Activated naive CD4-positive, alpha-beta T cell treated with anti-CD3 and anti-CD28 coated beads for 36 hours (primary cell): ENCODE measurements at regions not wholly inside any gene's neighbourhood (a gene's known extent, or its start where the extent isn't known, plus 50 kb on each side); places are given as distances from the start of the nearest gene placed in this dataset.

Experiments
- CTCF ChIA-PET: fragments of 350-600 bp; sonication (Branson Sonifier 250); formaldehyde crosslinking; loops from one replicate; lab custom pipeline; 2021; ENCODE audit warnings: antibody characterized with exemption; lab: Charles Lee
- DNase-seq: peaks from one replicate; pipeline ENCODE4 v3.0.0-alpha.2; 2020
- H3K27ac Mint-ChIP-seq: one replicate; pipeline ENCODE4 v1.8.0; 2021; ENCODE audit warnings: mild to moderate bottlenecking, mixed read lengths
- H3K27me3 Mint-ChIP-seq: one replicate; pipeline ENCODE4 v1.8.0; 2021; ENCODE audit warnings: low read depth, mixed read lengths
- H3K36me3 Mint-ChIP-seq: one replicate; pipeline ENCODE4 v1.8.0; 2021; ENCODE audit warnings: low read depth, mixed read lengths
- H3K4me1 Mint-ChIP-seq: one replicate; pipeline ENCODE4 v1.8.0; 2021; ENCODE audit warnings: low read depth, mixed read lengths
- H3K4me3 Mint-ChIP-seq: one replicate; pipeline ENCODE4 v1.8.0; 2021; ENCODE audit warnings: mild to moderate bottlenecking, moderate library complexity, mixed read lengths
- H3K9me3 Mint-ChIP-seq: one replicate; pipeline ENCODE4 v1.8.0; 2021; ENCODE audit warnings: mixed read lengths
- intact Hi-C: fragments of 100-400 bp; cut with micrococcal nuclease; formaldehyde crosslinking; loops from one replicate; pipeline ENCODE4 v1.15.1; 2023

DNA sequence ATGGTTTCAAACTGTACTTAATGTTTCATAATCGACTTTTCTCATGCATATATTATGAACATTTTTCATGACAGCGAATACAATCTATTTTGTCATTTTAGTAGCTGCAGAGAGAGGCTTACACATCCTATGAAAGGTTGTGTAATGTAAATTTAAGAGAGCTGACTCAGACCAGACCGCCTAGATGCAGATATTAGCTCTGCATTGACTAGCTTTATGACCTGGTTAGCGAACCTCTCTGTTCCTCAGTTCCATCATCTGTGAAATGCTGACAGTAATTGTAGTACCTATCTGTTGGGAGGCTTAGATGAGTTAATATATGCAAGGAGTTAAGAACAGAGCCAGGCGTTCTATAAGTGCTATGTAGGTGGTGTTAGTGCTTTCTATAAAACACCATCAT lies 116.2 kb upstream of the RASGRP1 start:
- Mint-ChIP-seq H3K4me1 (peaks cover 44% of the 10 kb centered on the region), H3K9me3 (no peaks in the 10 kb centered on the region), H3K4me3 (no peak overlapping the region), H3K27me3 (no peaks in the 10 kb centered on the region), H3K27ac (no peak overlapping the region), H3K36me3 (no peaks in the 10 kb centered on the region)
- intact Hi-C loops = no loop called here
- DNase-seq = no peak
- CTCF ChIA-PET = interaction anchor here (0.7 to 1.1 kb wide), 6 partner anchors 10 to 241 kb away, joined by 3 to 6 read pairs (median 4); no protein-coding TSS in a partner anchor

DNA sequence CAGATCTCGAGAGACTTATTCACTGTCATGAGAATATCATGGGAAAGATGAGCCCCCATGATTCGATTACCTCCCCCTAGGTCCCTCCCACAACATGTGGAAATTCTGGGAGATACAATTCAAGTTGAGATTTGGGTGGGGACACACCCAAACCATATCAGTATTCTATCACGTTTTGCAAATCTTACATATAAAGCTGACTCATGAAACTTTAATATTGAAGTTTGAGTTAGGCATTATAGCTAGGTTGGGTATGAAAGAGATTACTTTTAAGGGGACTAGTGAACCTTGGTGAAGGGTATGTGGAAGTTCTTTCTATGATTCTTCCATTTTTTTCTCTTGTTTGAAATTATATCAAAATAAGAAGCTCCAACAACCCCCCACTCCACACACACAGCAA lies 117.7 kb upstream of the RASGRP1 start:
- no peaks in the 10 kb centered on the region for H3K27me3 Mint-ChIP-seq
- CTCF ChIA-PET = interaction anchor here (0.6 to 18.3 kb wide), 29 partner anchors 9 to 241 kb away, joined by 3 to 352 read pairs (median 6); partner anchors contain the start of genes FAM98B and RASGRP1
- H3K4me1 Mint-ChIP-seq = peaks cover 59% of the 10 kb centered on the region
- intact Hi-C loops = no loop called here
- no peak overlapping the region for H3K27ac Mint-ChIP-seq
- no peak overlapping the region for H3K4me3 Mint-ChIP-seq
- H3K9me3 Mint-ChIP-seq = no peaks in the 10 kb centered on the region
- DNase-seq = no peak
- H3K36me3 Mint-ChIP-seq = no peaks in the 10 kb centered on the region

DNA sequence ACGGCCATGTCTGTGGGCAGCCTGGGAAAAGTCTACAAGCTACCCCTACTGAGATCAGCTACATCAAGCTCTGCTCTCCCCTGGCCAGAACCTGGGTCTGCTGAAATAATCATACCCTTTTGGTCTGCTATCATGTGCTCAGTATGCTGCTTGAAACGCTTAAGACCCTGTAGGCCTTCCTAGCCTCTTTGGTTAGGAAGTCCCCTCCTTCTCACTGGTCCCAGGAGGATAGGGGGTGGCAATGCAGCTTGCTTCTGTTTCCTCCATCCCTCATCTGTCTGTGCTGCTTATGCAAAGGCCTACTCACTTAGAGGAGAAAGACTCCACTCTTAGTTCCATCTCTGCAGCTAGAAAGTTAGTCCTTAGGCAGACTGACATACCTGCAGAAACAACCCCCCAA lies 118.2 kb upstream of the RASGRP1 start:
- CTCF ChIA-PET = interaction anchor here (0.6 to 18.3 kb wide), 36 partner anchors 9 to 242 kb away, joined by 3 to 352 read pairs (median 6); partner anchors contain the start of genes FAM98B and RASGRP1
- no peaks in the 10 kb centered on the region for H3K9me3 Mint-ChIP-seq
- peaks cover 60% of the 10 kb centered on the region for H3K4me1 Mint-ChIP-seq
- H3K27me3 Mint-ChIP-seq = no peaks in the 10 kb centered on the region
- intact Hi-C loops = loop anchor here (1.0 kb wide), 5 partner anchors 12 to 243 kb away; partner anchors contain the start of gene RASGRP1
- no peak overlapping the region for H3K4me3 Mint-ChIP-seq
- H3K36me3 Mint-ChIP-seq = no peaks in the 10 kb centered on the region
- no peak for DNase-seq
- H3K27ac Mint-ChIP-seq = peak overlapping the region; percentile 37

DNA sequence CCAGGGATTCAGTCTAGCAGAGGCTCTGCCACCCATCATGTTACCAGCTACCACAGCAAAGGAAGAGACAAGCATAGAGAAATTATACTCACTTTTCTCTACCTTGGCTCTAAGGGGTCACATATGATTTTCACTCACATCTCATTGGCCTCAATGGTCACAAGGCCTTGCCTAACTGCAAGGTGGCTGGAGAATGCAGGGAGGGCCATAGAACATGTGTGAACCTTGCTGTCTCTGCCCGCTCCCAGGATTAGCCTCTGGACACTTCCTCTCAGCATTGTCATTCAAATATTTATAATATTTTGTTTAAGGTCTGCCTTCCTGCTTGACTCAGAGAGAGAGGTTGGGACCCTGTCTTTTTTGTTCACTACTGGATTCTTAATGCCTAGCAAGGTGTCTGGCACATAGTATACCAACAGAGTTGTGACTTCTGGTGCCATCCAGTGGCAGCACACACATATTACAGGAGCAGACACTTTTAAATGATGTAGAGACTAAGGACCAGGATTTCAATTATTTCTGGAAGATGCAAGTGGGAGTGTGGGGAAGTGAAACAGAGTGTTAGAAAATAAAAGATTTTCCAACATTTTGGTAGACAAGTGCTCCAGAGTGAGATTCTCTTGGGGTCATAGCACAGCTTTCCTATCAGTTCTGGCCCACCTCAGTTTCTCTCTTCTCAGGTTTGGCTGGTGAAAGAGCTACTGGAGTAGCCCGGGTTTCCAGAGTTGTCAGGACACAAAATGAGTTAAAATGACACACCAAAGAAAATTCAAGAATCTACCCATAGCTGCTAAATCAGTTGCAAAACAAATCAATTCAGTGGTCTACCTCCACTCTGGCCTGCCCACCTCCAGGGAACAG lies 119.0 kb upstream of the RASGRP1 start:
- H3K4me1 Mint-ChIP-seq = peaks cover 66% of the 10 kb centered on the region
- peak overlapping the region; percentile 38 for H3K27ac Mint-ChIP-seq
- intact Hi-C loops = loop anchor here (1.0 kb wide), 5 partner anchors 12 to 243 kb away; partner anchors contain the start of gene RASGRP1
- no peaks in the 10 kb centered on the region for H3K9me3 Mint-ChIP-seq
- peak; percentile 89 for DNase-seq
- no peaks in the 10 kb centered on the region for H3K27me3 Mint-ChIP-seq
- CTCF ChIA-PET = interaction anchor here (0.6 to 18.3 kb wide), 61 partner anchors 8 to 991 kb away, joined by 3 to 352 read pairs (median 5); partner anchors contain the start of genes FAM98B and RASGRP1
- no peaks in the 10 kb centered on the region for H3K36me3 Mint-ChIP-seq
- H3K4me3 Mint-ChIP-seq = no peak overlapping the region

DNA sequence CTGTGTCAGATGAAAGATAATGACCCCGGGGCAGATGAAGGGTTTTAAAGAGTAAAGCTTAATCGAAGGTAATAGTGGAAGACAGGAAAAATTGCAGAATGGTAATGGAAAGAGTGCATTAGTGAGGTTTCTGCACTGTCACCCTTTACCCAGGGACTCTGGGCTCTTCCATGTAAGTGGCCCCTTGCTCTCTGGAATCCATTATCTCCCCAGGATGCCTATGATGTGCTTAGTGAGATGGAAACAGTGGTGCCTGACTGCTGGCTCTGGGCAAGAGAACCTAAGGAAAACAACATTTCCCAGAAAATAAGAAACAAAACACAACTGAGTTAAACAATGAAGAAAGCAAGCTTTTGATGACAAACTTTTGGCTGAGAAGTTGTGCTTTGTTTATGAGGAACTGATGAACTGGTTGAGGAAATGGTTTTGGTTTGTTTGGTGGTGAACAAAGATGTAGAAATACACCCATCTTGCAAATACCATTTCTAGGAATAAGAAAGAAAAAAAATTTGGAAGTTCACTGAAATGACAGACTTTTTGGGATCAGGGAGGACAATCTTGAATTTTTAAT lies 119.9 kb upstream of the RASGRP1 start:
- no peaks in the 10 kb centered on the region for H3K36me3 Mint-ChIP-seq
- H3K27me3 Mint-ChIP-seq = no peaks in the 10 kb centered on the region
- DNase-seq = no peak
- no peaks in the 10 kb centered on the region for H3K9me3 Mint-ChIP-seq
- peak overlapping the region; percentile 83 for H3K27ac Mint-ChIP-seq
- CTCF ChIA-PET = interaction anchor here (0.6 to 18.3 kb wide), 40 partner anchors 11 to 424 kb away, joined by 3 to 352 read pairs (median 5); partner anchors contain the start of genes FAM98B and RASGRP1
- peaks cover 75% of the 10 kb centered on the region for H3K4me1 Mint-ChIP-seq
- intact Hi-C loops = loop anchor here (5.0 kb wide), 2 partner anchors 52 to 687 kb away; no protein-coding TSS in a partner anchor
- no peak overlapping the region for H3K4me3 Mint-ChIP-seq

DNA sequence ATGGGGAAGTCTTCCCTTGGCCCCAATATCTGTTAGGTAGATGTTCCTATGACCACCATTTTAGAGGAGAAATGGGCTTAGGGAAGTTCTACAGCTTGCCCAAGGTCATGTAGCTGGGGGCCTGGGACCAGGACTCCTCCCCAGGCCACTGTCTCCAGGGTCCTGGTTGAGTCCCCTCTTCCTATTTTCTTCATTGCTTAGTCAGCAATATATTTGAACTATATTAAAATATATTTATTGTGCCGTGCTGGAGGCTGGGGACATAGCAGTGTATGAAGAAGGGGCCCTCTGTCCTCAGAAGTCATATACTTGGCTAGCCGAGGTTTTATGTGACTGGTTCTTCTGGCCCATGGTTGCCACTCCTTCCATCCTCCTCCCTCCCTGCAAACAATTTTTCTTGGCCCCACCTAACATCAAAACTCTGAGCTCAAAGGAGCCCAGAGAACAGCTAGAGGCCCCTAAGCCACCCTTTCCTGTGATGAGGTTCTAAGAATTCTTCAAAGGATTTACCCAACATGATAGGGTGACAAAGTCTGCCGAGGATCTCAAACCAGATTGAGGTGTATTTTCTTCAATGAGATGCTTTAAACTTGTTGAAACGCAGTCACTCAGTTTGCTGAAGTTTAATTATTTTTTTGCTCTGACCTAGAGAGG lies 121.2 kb upstream of the RASGRP1 start:
- Mint-ChIP-seq H3K9me3 (no peaks in the 10 kb centered on the region), H3K27ac (peak overlapping the region; percentile 81), H3K36me3 (no peaks in the 10 kb centered on the region), H3K27me3 (no peaks in the 10 kb centered on the region), H3K4me3 (peak overlapping the region; percentile 19), H3K4me1 (peaks cover 87% of the 10 kb centered on the region)
- intact Hi-C loops = loop anchor here (5.0 kb wide), 2 partner anchors 54 to 689 kb away; no protein-coding TSS in a partner anchor
- peak; percentile 47 for DNase-seq
- CTCF ChIA-PET = interaction anchor here (1.0 to 18.3 kb wide), 17 partner anchors 10 to 258 kb away, joined by 3 to 352 read pairs (median 8); partner anchors contain the start of genes FAM98B and RASGRP1

DNA sequence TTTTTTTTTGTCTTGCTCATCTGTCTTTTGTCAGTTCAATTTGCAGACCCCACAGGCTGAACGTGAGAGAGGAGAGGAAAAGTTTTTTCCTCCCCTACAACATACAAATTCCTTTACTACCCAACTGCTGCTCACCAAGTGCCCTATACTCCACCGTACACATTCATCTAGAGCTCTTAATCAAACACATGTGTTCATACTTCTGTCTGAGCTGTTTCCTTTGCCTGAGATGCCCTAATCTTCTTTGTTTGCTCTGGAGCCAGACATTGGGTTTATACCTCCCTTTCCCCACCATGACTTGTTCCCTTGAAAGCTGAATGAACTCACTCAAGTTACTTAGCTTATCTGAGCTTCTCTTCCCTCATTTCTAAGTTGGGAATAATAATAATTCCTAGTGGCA lies 122.7 kb upstream of the RASGRP1 start:
- Mint-ChIP-seq H3K27ac (peak overlapping the region; percentile 3), H3K4me3 (no peak overlapping the region), H3K36me3 (no peaks in the 10 kb centered on the region), H3K27me3 (no peaks in the 10 kb centered on the region), H3K9me3 (no peaks in the 10 kb centered on the region), H3K4me1 (peaks cover 89% of the 10 kb centered on the region)
- no peak for DNase-seq
- intact Hi-C loops = loop anchor here (5.0 kb wide), 2 partner anchors 55 to 690 kb away; no protein-coding TSS in a partner anchor
- CTCF ChIA-PET = interaction anchor here (0.6 to 18.3 kb wide), 23 partner anchors 8 to 627 kb away, joined by 3 to 352 read pairs (median 8); partner anchors contain the start of genes FAM98B and RASGRP1

DNA sequence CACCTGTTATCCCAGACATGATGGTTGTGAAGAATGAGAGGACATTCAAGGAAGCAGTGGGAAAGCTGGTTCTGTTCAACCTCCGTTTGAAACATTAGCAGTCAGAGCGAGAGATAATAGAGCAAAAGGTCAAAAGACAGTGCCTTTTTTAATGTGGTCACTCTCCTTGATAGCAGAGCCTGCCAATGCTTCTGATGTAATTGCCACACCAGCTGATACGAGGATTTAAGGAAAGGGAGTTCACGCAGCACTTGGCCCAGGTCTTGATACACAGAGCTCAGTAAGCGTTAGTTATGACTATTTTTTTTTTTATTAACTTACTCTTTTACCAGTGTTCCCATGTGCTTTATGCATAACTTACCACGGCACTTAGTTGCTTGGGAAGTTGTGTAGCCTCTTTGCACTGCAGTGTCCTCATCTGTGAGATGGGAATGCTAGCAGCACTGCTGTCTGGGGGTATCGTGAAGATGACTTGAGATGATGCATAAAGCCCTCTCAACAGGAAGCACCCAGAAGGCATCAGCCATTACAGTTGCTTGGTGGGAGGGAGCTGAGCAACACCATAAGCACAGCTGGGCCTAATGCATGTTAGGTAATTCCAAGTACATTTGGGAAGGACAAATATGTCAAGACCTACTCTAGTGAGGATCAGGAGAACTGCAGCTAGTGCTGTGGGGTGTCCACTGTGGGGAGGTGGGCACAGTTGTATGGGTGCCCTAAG lies 123.3 kb upstream of the RASGRP1 start:
- DNase-seq = peak; percentile 33
- Mint-ChIP-seq H3K27ac (peak overlapping the region; percentile 60), H3K4me3 (no peak overlapping the region), H3K36me3 (no peaks in the 10 kb centered on the region), H3K27me3 (no peaks in the 10 kb centered on the region), H3K4me1 (peaks cover 88% of the 10 kb centered on the region), H3K9me3 (no peaks in the 10 kb centered on the region)
- CTCF ChIA-PET = interaction anchor here (0.6 to 18.3 kb wide), 28 partner anchors 8 to 628 kb away, joined by 3 to 352 read pairs (median 6); partner anchors contain the start of genes FAM98B and RASGRP1
- intact Hi-C loops = loop anchor here (2.0 to 5.0 kb wide), 3 partner anchors 56 to 691 kb away; no protein-coding TSS in a partner anchor

DNA sequence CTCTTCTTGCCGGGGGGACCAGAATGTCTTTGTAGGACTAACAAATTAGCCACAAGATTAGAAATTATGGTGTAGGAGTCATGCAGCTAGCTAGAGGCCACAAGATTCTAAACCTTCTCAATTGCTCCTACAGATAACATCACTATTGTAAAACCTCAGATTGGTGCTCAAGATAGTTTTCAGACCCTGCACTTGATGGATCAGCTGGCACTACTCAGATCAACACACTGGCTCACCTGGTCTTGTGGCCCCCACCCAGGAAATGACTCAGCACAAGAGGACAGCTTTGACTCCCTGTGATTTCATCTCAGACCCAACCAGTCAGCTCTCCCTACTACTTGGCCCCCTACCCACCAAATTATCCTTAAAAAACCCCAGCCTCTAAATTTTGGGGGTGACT lies 124.1 kb upstream of the RASGRP1 start:
- intact Hi-C loops = loop anchor here (2.0 to 5.0 kb wide), 3 partner anchors 56 to 691 kb away; no protein-coding TSS in a partner anchor
- no peaks in the 10 kb centered on the region for H3K27me3 Mint-ChIP-seq
- H3K4me1 Mint-ChIP-seq = peaks cover 79% of the 10 kb centered on the region
- peak overlapping the region; percentile 60 for H3K27ac Mint-ChIP-seq
- no peaks in the 10 kb centered on the region for H3K36me3 Mint-ChIP-seq
- no peaks in the 10 kb centered on the region for H3K9me3 Mint-ChIP-seq
- no peak overlapping the region for H3K4me3 Mint-ChIP-seq
- CTCF ChIA-PET = interaction anchor here (0.6 to 18.3 kb wide), 23 partner anchors 10 to 247 kb away, joined by 3 to 352 read pairs (median 11); partner anchors contain the start of genes FAM98B and RASGRP1
- DNase-seq = peak; percentile 87

DNA sequence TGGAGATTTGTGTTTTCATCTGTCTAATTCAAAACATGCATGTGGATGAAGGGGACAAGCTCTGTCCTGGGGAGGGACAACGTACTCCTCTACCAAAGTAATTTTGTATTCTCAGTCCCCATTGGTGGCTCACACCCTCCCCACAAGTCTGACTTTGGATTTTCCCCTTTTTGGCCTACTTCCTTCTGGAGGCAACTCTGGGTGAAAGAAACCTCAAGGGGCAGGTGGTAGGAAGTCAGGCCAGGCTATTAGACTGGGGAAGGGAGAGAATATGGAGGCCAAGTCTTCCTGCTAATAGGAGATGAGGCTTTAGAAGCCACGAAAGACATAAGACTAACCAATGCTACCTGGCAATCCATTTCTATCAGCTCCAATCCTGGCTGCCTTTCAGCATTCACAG lies 124.9 kb upstream of the RASGRP1 start:
- Mint-ChIP-seq H3K9me3 (no peaks in the 10 kb centered on the region), H3K36me3 (no peaks in the 10 kb centered on the region), H3K4me3 (no peak overlapping the region), H3K27ac (no peak overlapping the region), H3K27me3 (no peaks in the 10 kb centered on the region), H3K4me1 (peaks cover 72% of the 10 kb centered on the region)
- CTCF ChIA-PET = interaction anchor here (0.9 to 18.3 kb wide), 31 partner anchors 9 to 438 kb away, joined by 3 to 352 read pairs (median 8); partner anchors contain the start of genes FAM98B, RASGRP1 and SPRED1
- DNase-seq = no peak
- intact Hi-C loops = loop anchor here (2.0 to 5.0 kb wide), 3 partner anchors 57 to 692 kb away; no protein-coding TSS in a partner anchor
